ENCODE measurements at regions not wholly inside any gene's neighbourhood (a gene's known extent, or its start where the extent isn't known, plus 50 kb on each side); places are given as distances from the start of the nearest gene placed in this dataset.

- Histone ChIP-seq H3K27ac (no peak overlapping the region), H3K79me2 (no peaks in the 10 kb centered on the region), H2AFZ (no peak overlapping the region), H3K4me1 (ENCODE audit: insufficient read depth) (no peaks in the 10 kb centered on the region), H3K9me2 (replicated peaks; ENCODE audit: insufficient read depth) (no peaks in the 10 kb centered on the region), H3K4me2 (no peak overlapping the region), H3K27me3 (no peaks in the 10 kb centered on the region), H3K9me3 (ENCODE audit: low read depth) (no peaks in the 10 kb centered on the region), H3K4me3 (no peak overlapping the region), H4K20me1 (ENCODE audit: insufficient read depth, poor library complexity, severe bottlenecking) (no peaks in the 10 kb centered on the region), H3K36me3 (replicated peaks; ENCODE audit: insufficient read depth, low read depth) (no peaks in the 10 kb centered on the region)
- 84% methylated on average over 3 of the region's 3 CpGs for WGBS (ENCODE audit: low lambda C conversion rate, missing lambda C conversion rate)
- no peak for DNase-seq (ENCODE audit: low spot score)
- no peak for TF ChIP-seq CTCF (IDR thresholded peaks at IDR 0.05; ENCODE audit: poor library complexity)
- no peak for TF ChIP-seq EZH2 (IDR thresholded peaks at IDR 0.05; ENCODE audit: borderline replicate concordance)
- no peak for TF ChIP-seq EZH2phosphoT487 (IDR thresholded peaks at IDR 0.05; ENCODE audit: low read depth, severe bottlenecking, unreplicated experiment)
Observed at GRCh38 chr11:82676483-82677094, 57.1 kb downstream of the FAM181B start.

DNA sequence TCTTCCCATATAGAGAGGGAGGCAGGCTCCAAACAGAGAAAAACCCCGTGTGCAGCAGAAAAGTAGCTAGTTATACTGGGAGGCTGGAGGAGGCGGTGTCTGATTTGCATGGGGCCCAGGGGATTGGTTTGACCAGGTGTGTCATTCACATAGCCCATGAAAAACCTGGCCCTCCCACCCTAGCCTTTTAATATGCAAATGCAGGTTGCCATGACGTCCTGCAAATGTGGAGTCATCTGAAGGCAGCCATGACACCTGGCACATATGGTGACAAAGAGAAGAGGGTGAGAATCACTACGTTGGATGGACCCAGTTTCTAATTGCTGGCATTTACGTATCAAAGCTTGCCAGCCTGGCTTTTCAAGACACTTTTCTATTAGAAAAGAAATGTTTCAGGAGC, 57.8 kb downstream of the FAM181B start:
- Histone ChIP-seq H3K27me3 (no peaks in the 10 kb centered on the region), H3K9me2 (replicated peaks; ENCODE audit: insufficient read depth) (no peaks in the 10 kb centered on the region), H3K27ac (no peak overlapping the region), H2AFZ (no peak overlapping the region), H3K4me2 (no peak overlapping the region), H4K20me1 (ENCODE audit: insufficient read depth, poor library complexity, severe bottlenecking) (no peaks in the 10 kb centered on the region), H3K79me2 (no peaks in the 10 kb centered on the region), H3K36me3 (replicated peaks; ENCODE audit: insufficient read depth, low read depth) (no peaks in the 10 kb centered on the region), H3K9me3 (ENCODE audit: low read depth) (no peaks in the 10 kb centered on the region), H3K4me3 (no peak overlapping the region), H3K4me1 (ENCODE audit: insufficient read depth) (no peaks in the 10 kb centered on the region)
- TF ChIP-seq EZH2 (IDR thresholded peaks at IDR 0.05; ENCODE audit: borderline replicate concordance), result no peak
- TF ChIP-seq CTCF (IDR thresholded peaks at IDR 0.05; ENCODE audit: poor library complexity), result no peak
- no peak for TF ChIP-seq EZH2phosphoT487 (IDR thresholded peaks at IDR 0.05; ENCODE audit: low read depth, severe bottlenecking, unreplicated experiment)
- no peak for DNase-seq (ENCODE audit: low spot score)
- 80% methylated on average over 5 of the region's 5 CpGs for WGBS (ENCODE audit: low lambda C conversion rate, missing lambda C conversion rate)

GRCh38 chr11:82673631-82674030, 60.0 kb downstream of the FAM181B start:
- no peak overlapping the region for H3K4me3 ChIP-seq
- H4K20me1 ChIP-seq (ENCODE audit: insufficient read depth, poor library complexity, severe bottlenecking), result no peaks in the 10 kb centered on the region
- no peaks in the 10 kb centered on the region for H3K9me3 ChIP-seq (ENCODE audit: low read depth)
- no peaks in the 10 kb centered on the region for H3K36me3 ChIP-seq (replicated peaks; ENCODE audit: insufficient read depth, low read depth)
- H2AFZ ChIP-seq, result no peak overlapping the region
- WGBS (ENCODE audit: low lambda C conversion rate, missing lambda C conversion rate), result 80% methylated on average over 3 of the region's 3 CpGs
- H3K27me3 ChIP-seq, result no peaks in the 10 kb centered on the region
- H3K79me2 ChIP-seq, result no peaks in the 10 kb centered on the region
- TF ChIP-seq EZH2 (IDR thresholded peaks at IDR 0.05; ENCODE audit: borderline replicate concordance) (no peak), CTCF (IDR thresholded peaks at IDR 0.05; ENCODE audit: poor library complexity) (no peak), EZH2phosphoT487 (IDR thresholded peaks at IDR 0.05; ENCODE audit: low read depth, severe bottlenecking, unreplicated experiment) (no peak)
- no peak overlapping the region for H3K27ac ChIP-seq
- no peaks in the 10 kb centered on the region for H3K4me1 ChIP-seq (ENCODE audit: insufficient read depth)
- no peak overlapping the region for H3K4me2 ChIP-seq
- no peak for DNase-seq (ENCODE audit: low spot score)
- no peaks in the 10 kb centered on the region for H3K9me2 ChIP-seq (replicated peaks; ENCODE audit: insufficient read depth)
